HEK293T (cell line): ENCODE measurements at regions not wholly inside any gene's neighbourhood (a gene's known extent, or its start where the extent isn't known, plus 50 kb on each side); places are given as distances from the start of the nearest gene placed in this dataset.

Source experiments
- CTCF ChIA-PET: fragments of 350-600 bp; formaldehyde crosslinking; extraction: SDS; loops from one replicate; lab custom pipeline; 2021; ENCODE audit warnings: antibody characterized with exemption, inconsistent platforms; lab: Yijun Ruan, JAX
- POLR2A ChIA-PET: fragments of 350-600 bp; formaldehyde crosslinking; extraction: SDS; loops from one replicate; lab custom pipeline; 2020; ENCODE audit warnings: antibody characterized with exemption, inconsistent platforms; lab: Yijun Ruan, JAX
- DNase-seq: peaks from one replicate; pipeline ENCODE4 v3.0.0; 2012; ENCODE audit warnings: mixed read lengths; ENCODE audit errors: extremely low spot score
- ARNT ChIP-seq: fragments of 450-650 bp; IDR thresholded peaks from 2 replicates; pipeline ENCODE4 v1.6.1; 2017; ENCODE audit warnings: mild to moderate bottlenecking
- BHLHE40 ChIP-seq: fragments of 450-650 bp; IDR thresholded peaks from 2 replicates; pipeline ENCODE4 v1.6.1; 2016; ENCODE audit warnings: mild to moderate bottlenecking, moderate library complexity, borderline replicate concordance
- CTBP1 ChIP-seq: fragments of 450-650 bp; IDR thresholded peaks from 2 replicates; pipeline ENCODE4 v1.6.1; 2016; ENCODE audit warnings: borderline replicate concordance
- ELF4 ChIP-seq: fragments of 450-650 bp; IDR thresholded peaks from 2 replicates; pipeline ENCODE4 v1.6.1; 2017; ENCODE audit warnings: antibody characterized with exemption
- FOXA1 ChIP-seq: fragments of 450-650 bp; IDR thresholded peaks from 2 replicates; pipeline ENCODE4 v1.6.1; 2016; ENCODE audit warnings: mild to moderate bottlenecking
- FOXK2 ChIP-seq: fragments of 450-650 bp; IDR thresholded peaks from 2 replicates; pipeline ENCODE4 v1.6.1; 2016; ENCODE audit warnings: mild to moderate bottlenecking
- FOXM1 ChIP-seq: fragments of 450-650 bp; IDR thresholded peaks from 2 replicates; pipeline ENCODE4 v1.6.1; 2017; ENCODE audit warnings: mild to moderate bottlenecking, borderline replicate concordance
- HDGF ChIP-seq: fragments of 450-650 bp; IDR thresholded peaks from 2 replicates; pipeline ENCODE4 v1.6.1; 2017; ENCODE audit warnings: antibody characterized with exemption, borderline replicate concordance
- L3MBTL2 ChIP-seq: fragments of 450-650 bp; conservative IDR thresholded peaks from 2 replicates; pipeline ENCODE4 v1.6.1; 2016; ENCODE audit warnings: mild to moderate bottlenecking
- LEF1 ChIP-seq: fragments of 450-650 bp; IDR thresholded peaks from 2 replicates; pipeline ENCODE4 v1.6.1; 2017; ENCODE audit warnings: mild to moderate bottlenecking, borderline replicate concordance
- NFRKB ChIP-seq: fragments of 450-650 bp; IDR thresholded peaks from 2 replicates; pipeline ENCODE4 v1.6.1; 2016; ENCODE audit warnings: mild to moderate bottlenecking, moderate library complexity
- PKNOX1 ChIP-seq: fragments of 450-650 bp; IDR thresholded peaks from 2 replicates; pipeline ENCODE4 v1.6.1; 2016
- SP1 ChIP-seq: fragments of 450-650 bp; IDR thresholded peaks from 2 replicates; pipeline ENCODE4 v1.6.1; 2017
- SUZ12 ChIP-seq: fragments of 450-650 bp; IDR thresholded peaks from 2 replicates; pipeline ENCODE4 v1.6.1; 2016; ENCODE audit warnings: mild to moderate bottlenecking
- TARDBP ChIP-seq: fragments of 450-650 bp; IDR thresholded peaks from 2 replicates; pipeline ENCODE4 v1.6.1; 2016
- ZNF384 ChIP-seq: fragments of 450-650 bp; IDR thresholded peaks from 2 replicates; pipeline ENCODE4 v1.6.1; 2016

GRCh38 chr14:71206123-71206522 is 298.9 kb downstream of the PCNX1 start:
- DNase-seq, result no peak
- TF ChIP-seq NFRKB (no peak), ARNT (no peak), CTBP1 (no peak), HDGF (no peak), FOXA1 (no peak), FOXK2 (no peak), L3MBTL2 (no peak), BHLHE40 (no peak), FOXM1 (no peak), LEF1 (no peak), SUZ12 (no peak), ELF4 (no peak), PKNOX1 (no peak), ZNF384 (no peak)
- ChIA-PET POLR2A (no interaction called here), CTCF (no interaction called here)

DNA sequence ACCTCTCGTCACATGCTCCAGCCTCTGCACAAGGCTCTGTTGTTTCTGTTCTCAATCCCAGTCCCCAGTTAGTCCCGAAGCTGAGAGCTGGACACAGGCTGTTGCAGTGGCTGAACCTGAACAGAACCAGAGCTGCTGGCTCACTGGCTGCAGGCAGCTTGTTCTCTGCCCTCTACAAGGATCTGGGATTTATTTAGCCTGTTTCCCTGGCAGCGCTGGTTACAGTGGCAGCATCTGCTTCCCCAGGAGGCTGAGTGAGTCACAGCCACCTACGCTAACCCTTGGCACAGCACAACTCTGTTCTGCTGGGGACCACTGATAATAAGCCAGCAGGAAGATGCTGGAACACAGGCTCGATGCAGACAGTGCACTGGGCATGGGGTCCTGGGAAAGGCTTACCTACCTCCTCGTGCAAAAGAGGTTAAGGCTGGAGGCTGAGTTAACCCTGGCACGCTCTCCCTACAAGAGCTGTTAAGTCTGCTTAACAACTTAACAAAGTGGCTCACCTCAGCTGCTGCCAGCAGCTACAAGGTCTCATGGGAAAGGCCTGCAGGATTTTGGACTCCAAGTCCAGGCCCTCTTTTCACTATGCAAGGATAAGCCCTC is 299.6 kb downstream of the PCNX1 start:
- POLR2A ChIA-PET, result no interaction called here
- CTCF ChIA-PET, result no interaction called here

DNA sequence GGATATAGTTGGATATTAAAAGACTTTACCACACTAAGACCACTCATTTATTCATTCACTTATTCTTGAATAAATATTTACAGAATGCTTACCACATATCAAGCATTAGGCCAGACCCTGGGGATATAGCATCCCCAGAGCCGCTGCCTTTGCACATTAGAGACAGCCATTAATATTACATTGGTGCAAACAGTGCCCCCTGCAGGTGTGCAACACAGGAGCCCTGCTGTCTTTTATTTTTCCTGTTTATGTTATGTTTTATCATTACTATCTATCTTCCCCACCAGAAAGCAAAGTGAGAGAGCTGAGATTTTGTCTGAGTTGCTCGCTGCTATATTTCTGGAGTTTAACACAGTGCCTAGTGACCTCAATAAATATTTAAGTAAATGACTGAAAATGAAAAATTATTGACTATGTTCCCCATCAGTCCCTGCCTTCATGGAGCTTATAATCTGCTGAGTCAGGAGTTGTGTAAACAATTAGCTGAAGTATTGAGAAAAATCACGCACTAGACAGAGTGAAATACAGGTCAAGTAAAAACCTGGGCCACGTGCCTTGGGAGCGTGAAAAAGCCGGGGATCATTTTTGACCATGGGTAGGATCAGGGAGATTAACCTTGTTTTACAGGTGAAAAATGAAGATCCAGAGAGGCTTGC is 301.6 kb downstream of the PCNX1 start:
- no peak for DNase-seq
- POLR2A ChIA-PET, result interaction anchor here (0.6 kb wide), 1 partner anchor 402 kb away, joined by 3 read pairs; no protein-coding TSS in a partner anchor
- CTCF ChIA-PET, result interaction anchor here (0.7 kb wide), 1 partner anchor 545 kb away, joined by 3 read pairs; no protein-coding TSS in a partner anchor
- TF ChIP-seq ZNF384 (no peak), SUZ12 (no peak), SP1 (no peak), FOXK2 (no peak), L3MBTL2 (no peak), FOXM1 (no peak), ARNT (no peak), PKNOX1 (no peak)

More for the DNA sequence above, 299.6 kb downstream of the PCNX1 start:
- TF ChIP-seq FOXA1 (no peak), ZNF384 (no peak), ARNT (no peak), HDGF (no peak), SUZ12 (no peak), PKNOX1 (no peak), L3MBTL2 (no peak)
- DNase-seq, result no peak

DNA sequence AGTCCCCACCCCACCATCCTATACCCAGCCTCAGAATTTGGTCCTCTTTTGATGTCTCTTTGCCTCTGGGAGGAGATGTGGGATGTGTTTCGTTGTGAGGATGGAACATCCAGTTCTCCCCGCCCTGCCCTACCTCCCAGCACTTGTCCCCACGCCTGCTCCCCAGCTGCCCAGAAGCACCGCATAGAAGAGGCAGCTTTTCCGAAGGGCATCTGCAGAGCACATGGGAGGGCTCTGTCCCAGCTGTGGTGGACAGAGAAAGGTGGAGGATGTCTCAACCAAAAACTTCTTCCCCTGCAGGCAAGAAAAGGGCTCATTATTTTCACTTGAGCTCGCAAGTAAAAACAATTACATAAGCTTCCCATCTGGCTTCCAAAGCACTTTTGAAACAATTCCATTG is 302.6 kb downstream of the PCNX1 start:
- ChIA-PET CTCF (no interaction called here), POLR2A (no interaction called here)
- TF ChIP-seq SUZ12, result no peak
- no peak for TF ChIP-seq ZNF384
- no peak for TF ChIP-seq ARNT
- TF ChIP-seq FOXK2, result no peak
- DNase-seq, result no peak

DNA sequence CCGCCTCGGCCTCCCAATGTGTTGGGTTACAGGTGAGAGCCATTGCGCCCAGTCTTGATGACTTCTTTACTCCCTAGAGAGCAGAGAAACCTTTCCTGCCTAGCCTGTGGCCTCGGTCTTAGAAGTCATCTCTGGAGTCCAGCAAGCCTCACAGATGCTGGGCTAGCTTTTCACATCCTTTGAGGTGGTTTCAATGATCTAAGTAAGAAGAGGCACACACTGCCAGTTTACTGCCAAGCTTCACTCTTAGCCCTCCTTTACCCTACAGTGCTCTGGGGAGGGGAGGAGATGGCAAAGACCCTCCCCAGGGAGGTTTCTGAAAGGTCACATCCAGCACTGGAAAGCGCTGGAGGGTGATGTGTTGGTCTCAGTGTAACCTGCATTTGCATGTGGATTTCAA is 304.8 kb downstream of the PCNX1 start:
- no peak for DNase-seq
- TF ChIP-seq FOXM1 (no peak), CTBP1 (no peak), LEF1 (no peak), FOXA1 (no peak), ZNF384 (no peak), NFRKB (no peak), SUZ12 (no peak), FOXK2 (no peak), SP1 (no peak), L3MBTL2 (no peak), HDGF (no peak), TARDBP (no peak), BHLHE40 (no peak), ELF4 (no peak)
- ChIA-PET POLR2A (no interaction called here), CTCF (no interaction called here)

GRCh38 chr14:71212683-71213107 is 305.4 kb downstream of the PCNX1 start:
- TF ChIP-seq TARDBP (no peak), SP1 (no peak), NFRKB (no peak)
- no peak for DNase-seq
- POLR2A ChIA-PET, result no interaction called here
- CTCF ChIA-PET, result no interaction called here

DNA sequence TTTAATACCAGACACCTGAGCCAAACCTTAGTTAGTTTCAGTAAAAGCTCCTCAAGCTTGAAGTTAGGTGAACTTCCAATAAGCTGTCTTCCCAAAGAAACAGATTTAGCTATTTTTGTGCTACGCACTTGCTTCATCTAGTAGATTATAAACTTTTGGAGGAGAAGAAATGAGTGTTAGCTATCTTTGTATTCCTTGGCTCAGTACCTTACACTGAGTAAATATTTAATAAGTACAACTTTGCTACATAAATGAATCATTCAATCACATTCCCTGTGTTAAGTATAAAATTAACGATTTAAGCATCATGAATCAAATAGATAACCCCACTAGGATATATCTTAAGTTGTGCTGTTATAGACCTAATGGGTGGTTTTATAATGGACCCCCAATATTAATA is 307.0 kb downstream of the PCNX1 start:
- POLR2A ChIA-PET, result no interaction called here

More for the DNA sequence above, 307.0 kb downstream of the PCNX1 start:
- TF ChIP-seq PKNOX1 (no peak), ELF4 (no peak), HDGF (no peak), ARNT (no peak), L3MBTL2 (no peak)
- no peak for DNase-seq
- CTCF ChIA-PET, result interaction anchor here (0.6 kb wide), 1 partner anchor 39 kb away, joined by 9 read pairs; no protein-coding TSS in a partner anchor
